Spleen (tissue), 7 donors: ENCODE measurements at regions not wholly inside any gene's neighbourhood (a gene's known extent, or its start where the extent isn't known, plus 50 kb on each side); places are given as distances from the start of the nearest gene placed in this dataset.

ENCODE experiments used
- POLR2A ChIP-seq, 3 donors: fragments of 450-650 bp; IDR thresholded peaks; one replicate each; pipeline ENCODE4 v1.5.1; 2017; ENCODE audit warnings: antibody characterized with exemption in 3 of 3, mild to moderate bottlenecking in 1 of 3
- TF ChIP-seq, protein P1 (sequence below), 11 experiments: fragments of 200-600 bp in 7 of 11; fragments of 450-650 bp in 4 of 11; sonication (generic) in 4 of 11; IDR thresholded peaks in 8 of 11; conservative IDR thresholded peaks in 3 of 11; 1 replicate in 7 of 11; 2 replicates in 4 of 11; pipeline versions ENCODE4 v1.4.0 to v1.8.0; 2016 to 2021; ENCODE audit warnings: antibody characterized with exemption in 11 of 11, inconsistent platforms in 4 of 11, mild to moderate bottlenecking in 1 of 11
- donor health status: DM: no; HTN: no; CAD: no; lungs with moderate emphysema.
- donor health status: DM: no; HTN: no; CAD: no.
- donor health status: DM: no; HTN: no; CAD: no.

- TF ChIP-seq, protein P1, sequence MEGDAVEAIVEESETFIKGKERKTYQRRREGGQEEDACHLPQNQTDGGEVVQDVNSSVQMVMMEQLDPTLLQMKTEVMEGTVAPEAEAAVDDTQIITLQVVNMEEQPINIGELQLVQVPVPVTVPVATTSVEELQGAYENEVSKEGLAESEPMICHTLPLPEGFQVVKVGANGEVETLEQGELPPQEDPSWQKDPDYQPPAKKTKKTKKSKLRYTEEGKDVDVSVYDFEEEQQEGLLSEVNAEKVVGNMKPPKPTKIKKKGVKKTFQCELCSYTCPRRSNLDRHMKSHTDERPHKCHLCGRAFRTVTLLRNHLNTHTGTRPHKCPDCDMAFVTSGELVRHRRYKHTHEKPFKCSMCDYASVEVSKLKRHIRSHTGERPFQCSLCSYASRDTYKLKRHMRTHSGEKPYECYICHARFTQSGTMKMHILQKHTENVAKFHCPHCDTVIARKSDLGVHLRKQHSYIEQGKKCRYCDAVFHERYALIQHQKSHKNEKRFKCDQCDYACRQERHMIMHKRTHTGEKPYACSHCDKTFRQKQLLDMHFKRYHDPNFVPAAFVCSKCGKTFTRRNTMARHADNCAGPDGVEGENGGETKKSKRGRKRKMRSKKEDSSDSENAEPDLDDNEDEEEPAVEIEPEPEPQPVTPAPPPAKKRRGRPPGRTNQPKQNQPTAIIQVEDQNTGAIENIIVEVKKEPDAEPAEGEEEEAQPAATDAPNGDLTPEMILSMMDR (IDR thresholded peaks at IDR 0.05 in 8 of 11, conservative IDR thresholded peaks at IDR 0.05 in 3 of 11) = no peak
- no peak for TF ChIP-seq POLR2A (IDR thresholded peaks at IDR 0.05)
These were observed 869.2 kb downstream of the DIPK2A start for GRCh38 chr3:144840866-144841265.
